ENCODE measurements at regions not wholly inside any gene's neighbourhood (a gene's known extent, or its start where the extent isn't known, plus 50 kb on each side); places are given as distances from the start of the nearest gene placed in this dataset.

DNA sequence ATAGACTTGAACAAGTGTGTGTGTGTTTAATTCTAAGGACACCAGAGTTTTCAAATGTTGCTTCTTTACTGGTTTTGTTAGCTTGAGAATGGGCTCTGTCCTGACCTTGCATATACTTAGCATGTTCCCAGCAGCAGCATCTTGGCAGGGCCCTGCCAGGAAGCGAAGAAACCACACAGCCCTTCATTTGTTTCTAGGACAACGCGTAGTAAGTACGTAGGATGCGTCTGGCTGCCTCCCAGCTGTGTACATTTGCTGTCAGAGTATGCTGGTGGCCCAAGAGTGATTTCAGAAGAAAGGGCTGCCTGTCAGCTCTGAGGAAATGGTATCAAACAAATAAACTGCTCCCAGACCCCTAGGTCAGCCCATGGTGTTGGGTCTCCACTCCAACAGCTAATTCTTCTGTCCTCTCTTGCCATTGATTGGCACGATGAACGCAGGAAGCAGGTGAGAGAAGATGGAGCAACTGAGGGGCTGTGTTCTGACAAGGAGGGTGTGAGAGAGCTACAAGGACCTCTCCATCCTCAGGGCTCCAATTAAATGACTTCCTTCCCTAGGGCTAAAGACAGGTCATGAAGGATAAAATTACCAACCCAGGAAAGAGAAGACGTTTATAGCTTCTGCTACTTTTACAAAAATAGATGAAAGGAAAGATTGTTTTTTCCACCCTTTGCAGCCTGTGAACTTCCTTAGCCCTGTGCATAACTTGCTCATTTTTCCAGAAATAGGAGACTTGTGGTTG is 55.9 kb upstream of the HDDC2 start:
- TF ChIP-seq, protein P1, sequence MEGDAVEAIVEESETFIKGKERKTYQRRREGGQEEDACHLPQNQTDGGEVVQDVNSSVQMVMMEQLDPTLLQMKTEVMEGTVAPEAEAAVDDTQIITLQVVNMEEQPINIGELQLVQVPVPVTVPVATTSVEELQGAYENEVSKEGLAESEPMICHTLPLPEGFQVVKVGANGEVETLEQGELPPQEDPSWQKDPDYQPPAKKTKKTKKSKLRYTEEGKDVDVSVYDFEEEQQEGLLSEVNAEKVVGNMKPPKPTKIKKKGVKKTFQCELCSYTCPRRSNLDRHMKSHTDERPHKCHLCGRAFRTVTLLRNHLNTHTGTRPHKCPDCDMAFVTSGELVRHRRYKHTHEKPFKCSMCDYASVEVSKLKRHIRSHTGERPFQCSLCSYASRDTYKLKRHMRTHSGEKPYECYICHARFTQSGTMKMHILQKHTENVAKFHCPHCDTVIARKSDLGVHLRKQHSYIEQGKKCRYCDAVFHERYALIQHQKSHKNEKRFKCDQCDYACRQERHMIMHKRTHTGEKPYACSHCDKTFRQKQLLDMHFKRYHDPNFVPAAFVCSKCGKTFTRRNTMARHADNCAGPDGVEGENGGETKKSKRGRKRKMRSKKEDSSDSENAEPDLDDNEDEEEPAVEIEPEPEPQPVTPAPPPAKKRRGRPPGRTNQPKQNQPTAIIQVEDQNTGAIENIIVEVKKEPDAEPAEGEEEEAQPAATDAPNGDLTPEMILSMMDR (IDR thresholded peaks at IDR 0.05): no peak
- TF ChIP-seq ZFX (IDR thresholded peaks at IDR 0.05; ENCODE audit: borderline replicate concordance): no peak
